Activated CD4-positive, alpha-beta memory T cell treated with anti-CD3 and anti-CD28 coated beads, Interleukin-2, amount 10 ng/mL, durations not matched to agents 7 days and 5 days (primary cell): ENCODE measurements at regions not wholly inside any gene's neighbourhood (a gene's known extent, or its start where the extent isn't known, plus 50 kb on each side); places are given as distances from the start of the nearest gene placed in this dataset.

ENCODE experiments used
- CTCF ChIA-PET: fragments of 350-600 bp; sonication (Branson Sonifier 250); formaldehyde crosslinking; loops from one replicate; lab custom pipeline; 2021; ENCODE audit warnings: antibody characterized with exemption, inconsistent platforms; lab: Charles Lee
- POLR2A ChIA-PET: fragments of 350-600 bp; sonication (Branson Sonifier 250); formaldehyde crosslinking; loops from one replicate; lab custom pipeline; 2021; ENCODE audit warnings: antibody characterized with exemption; lab: Charles Lee
- DNase-seq: peaks from one replicate; pipeline ENCODE4 v3.0.0-alpha.2; 2020
- H3K27ac Mint-ChIP-seq: one replicate; pipeline ENCODE4 v1.8.0; 2021; ENCODE audit warnings: mild to moderate bottlenecking, mixed read lengths
- H3K27me3 Mint-ChIP-seq: one replicate; pipeline ENCODE4 v1.8.0; 2021; ENCODE audit warnings: mixed read lengths
- H3K36me3 Mint-ChIP-seq: one replicate; pipeline ENCODE4 v1.8.0; 2021; ENCODE audit warnings: low read depth, mixed read lengths
- H3K4me1 Mint-ChIP-seq: one replicate; pipeline ENCODE4 v1.8.0; 2021; ENCODE audit warnings: mixed read lengths
- H3K4me3 Mint-ChIP-seq: one replicate; pipeline ENCODE4 v1.8.0; 2021; ENCODE audit warnings: mild to moderate bottlenecking, mixed read lengths
- H3K9me3 Mint-ChIP-seq: one replicate; pipeline ENCODE4 v1.8.0; 2021; ENCODE audit warnings: mixed read lengths

DNA sequence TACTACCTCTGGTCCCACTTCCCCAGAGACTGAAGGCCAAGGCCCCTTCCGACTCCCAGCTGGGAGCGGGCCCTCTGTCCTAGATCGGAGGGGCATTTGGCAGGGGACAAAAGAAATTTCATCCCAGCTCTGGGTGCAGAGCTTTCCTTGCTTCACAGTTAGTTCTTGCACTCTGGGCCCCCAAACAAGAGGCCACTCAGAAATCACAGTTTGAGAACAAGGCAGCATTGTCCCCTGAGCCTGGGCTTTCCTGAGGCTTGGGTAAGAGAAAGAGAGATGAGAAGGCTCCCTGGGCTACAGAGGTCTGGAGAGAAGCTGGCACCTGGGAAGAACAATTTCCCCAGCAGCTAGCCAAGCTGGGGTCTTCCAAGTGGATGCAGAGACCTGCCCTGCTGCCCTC lies 71.8 kb upstream of the NCAM1 start:
- Mint-ChIP-seq H3K27me3 (peaks cover 15% of the 10 kb centered on the region), H3K27ac (no peak overlapping the region), H3K9me3 (no peaks in the 10 kb centered on the region), H3K4me3 (no peak overlapping the region), H3K36me3 (no peaks in the 10 kb centered on the region), H3K4me1 (no peaks in the 10 kb centered on the region)
- no peak for DNase-seq
- POLR2A ChIA-PET = no interaction called here
- CTCF ChIA-PET = no interaction called here

- H3K4me3 Mint-ChIP-seq = no peak overlapping the region
- H3K4me1 Mint-ChIP-seq = no peaks in the 10 kb centered on the region
- H3K27me3 Mint-ChIP-seq = peaks cover 13% of the 10 kb centered on the region
- POLR2A ChIA-PET = no interaction called here
- no peaks in the 10 kb centered on the region for H3K36me3 Mint-ChIP-seq
- DNase-seq = no peak
- H3K27ac Mint-ChIP-seq = no peak overlapping the region
- CTCF ChIA-PET = no interaction called here
- H3K9me3 Mint-ChIP-seq = no peaks in the 10 kb centered on the region
These were observed 61.8 kb upstream of the NCAM1 start for GRCh38 chr11:112899235-112900006.

DNA sequence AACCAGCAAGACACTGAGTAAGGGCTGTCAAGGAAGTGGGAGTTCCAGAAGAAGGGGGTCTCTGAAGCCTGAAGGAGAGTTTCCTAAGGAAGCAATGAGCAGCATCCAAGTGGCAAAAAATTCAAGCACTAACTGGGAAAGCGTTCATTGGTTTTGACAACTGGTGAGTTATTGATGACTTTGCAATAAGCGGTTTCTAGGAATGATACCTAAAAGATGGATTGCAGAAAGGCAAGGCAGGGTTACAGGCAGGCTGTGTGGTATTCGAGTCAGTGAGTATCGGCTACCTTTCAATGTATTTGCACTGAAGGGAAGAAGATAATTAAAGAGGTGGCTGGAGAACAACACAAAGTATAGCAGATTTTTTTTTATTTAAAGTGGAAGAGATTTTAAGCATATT lies 59.3 kb upstream of the NCAM1 start:
- ChIA-PET POLR2A (no interaction called here), CTCF (no interaction called here)
- Mint-ChIP-seq H3K4me3 (no peak overlapping the region), H3K36me3 (no peaks in the 10 kb centered on the region), H3K27ac (no peak overlapping the region), H3K4me1 (no peaks in the 10 kb centered on the region), H3K27me3 (peaks cover 10% of the 10 kb centered on the region), H3K9me3 (no peaks in the 10 kb centered on the region)
- no peak for DNase-seq

DNA sequence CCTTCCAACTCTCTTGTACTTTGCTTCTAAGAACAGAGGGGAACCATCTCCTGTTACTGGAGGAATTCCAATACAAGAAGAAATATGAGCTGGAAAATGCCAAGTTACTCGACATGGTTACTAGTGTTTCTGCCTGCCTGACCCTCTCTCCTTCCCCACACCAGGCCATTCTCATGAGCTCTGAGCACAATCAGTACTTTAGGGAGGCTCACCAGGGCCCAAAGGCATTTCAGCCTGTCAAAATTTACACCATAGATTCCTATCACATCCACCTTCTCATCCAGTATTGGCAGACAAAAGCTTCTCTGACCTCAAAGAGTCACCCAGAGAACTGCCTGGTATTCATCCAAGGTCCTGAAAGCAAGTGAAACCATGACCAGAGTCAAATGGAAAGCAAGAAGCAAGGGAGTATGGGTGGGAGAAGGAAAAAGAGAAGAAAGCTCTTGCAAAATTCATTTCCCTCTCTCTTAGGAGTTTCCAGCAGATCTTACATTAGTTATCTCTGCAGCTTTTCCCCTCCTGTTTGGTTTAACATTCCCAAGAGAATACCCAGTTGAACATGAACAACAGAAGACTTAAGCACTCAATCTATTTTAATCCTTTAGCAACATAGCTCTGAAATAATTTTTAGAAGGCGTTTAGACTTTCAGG lies 58.7 kb upstream of the NCAM1 start:
- Mint-ChIP-seq H3K36me3 (no peaks in the 10 kb centered on the region), H3K4me1 (no peaks in the 10 kb centered on the region), H3K27me3 (peaks cover 10% of the 10 kb centered on the region), H3K27ac (no peak overlapping the region), H3K4me3 (no peak overlapping the region), H3K9me3 (no peaks in the 10 kb centered on the region)
- CTCF ChIA-PET = no interaction called here
- DNase-seq = no peak
- POLR2A ChIA-PET = no interaction called here

DNA sequence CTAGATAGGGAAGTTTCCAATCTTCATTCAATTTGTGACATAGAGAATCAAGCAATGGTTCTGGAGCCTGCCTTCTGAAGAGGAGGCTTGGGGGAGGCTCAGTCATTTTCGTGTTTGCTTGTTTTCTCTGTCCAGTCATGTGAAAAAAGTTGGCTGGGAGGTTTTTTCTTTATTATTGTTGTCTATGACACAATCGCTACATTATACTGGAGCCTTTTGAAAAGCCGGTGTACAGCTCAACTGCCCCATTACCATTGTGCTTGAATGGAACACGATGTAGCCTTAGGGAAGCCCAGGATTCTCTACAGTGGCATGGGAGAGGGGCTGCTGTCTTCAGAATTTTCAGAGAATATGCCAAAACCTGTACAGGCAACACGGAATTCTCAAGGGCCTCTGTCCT lies 57.9 kb upstream of the NCAM1 start:
- no peaks in the 10 kb centered on the region for H3K4me1 Mint-ChIP-seq
- no peaks in the 10 kb centered on the region for H3K36me3 Mint-ChIP-seq
- no peak overlapping the region for H3K4me3 Mint-ChIP-seq
- H3K27ac Mint-ChIP-seq = no peak overlapping the region
- ChIA-PET CTCF (no interaction called here), POLR2A (no interaction called here)
- H3K27me3 Mint-ChIP-seq = peaks cover 10% of the 10 kb centered on the region
- DNase-seq = no peak
- H3K9me3 Mint-ChIP-seq = no peaks in the 10 kb centered on the region

DNA sequence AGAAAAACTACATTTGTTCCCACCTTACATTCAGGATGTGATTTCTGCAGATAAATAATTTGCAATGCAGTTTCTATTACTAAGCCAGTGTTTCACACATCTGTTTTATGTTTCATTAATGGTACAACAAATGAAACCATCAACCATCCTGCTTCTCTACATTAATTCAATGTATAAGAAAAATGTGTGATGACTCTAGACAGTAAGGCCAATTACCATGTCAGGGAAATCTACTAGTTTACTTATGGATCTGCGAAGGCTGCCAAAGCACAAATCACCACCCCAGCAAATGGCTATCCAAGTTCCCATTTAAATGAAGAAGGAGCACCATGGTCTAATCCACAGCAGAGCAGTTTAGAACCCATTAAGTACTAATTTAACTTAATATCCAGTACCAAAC lies 50.1 kb upstream of the NCAM1 start:
- DNase-seq = no peak
- Mint-ChIP-seq H3K4me1 (no peaks in the 10 kb centered on the region), H3K36me3 (no peaks in the 10 kb centered on the region), H3K27ac (no peak overlapping the region), H3K27me3 (no peaks in the 10 kb centered on the region), H3K9me3 (no peaks in the 10 kb centered on the region), H3K4me3 (no peak overlapping the region)
- POLR2A ChIA-PET = no interaction called here
- CTCF ChIA-PET = no interaction called here
